GM18951 (cell line): ENCODE measurements at regions not wholly inside any gene's neighbourhood (a gene's known extent, or its start where the extent isn't known, plus 50 kb on each side); places are given as distances from the start of the nearest gene placed in this dataset.

Experiments
- POLR2A ChIP-seq: IDR thresholded peaks from 4 replicates; pipeline ENCODE4 v1.6.1; 2011; ENCODE audit warnings: mild to moderate bottlenecking; ENCODE audit not compliant: insufficient read length, insufficient read depth; ENCODE audit errors: extremely low read depth
- in situ Hi-C: fragments of 300-500 bp; cut with MboI; formaldehyde crosslinking; loops from one replicate; pipeline ENCODE4 v1.12.0; 2022; ENCODE audit warnings: low sequenced_read_pairs, mixed read lengths, inconsistent platforms; ENCODE audit not compliant: unreplicated experiment

DNA sequence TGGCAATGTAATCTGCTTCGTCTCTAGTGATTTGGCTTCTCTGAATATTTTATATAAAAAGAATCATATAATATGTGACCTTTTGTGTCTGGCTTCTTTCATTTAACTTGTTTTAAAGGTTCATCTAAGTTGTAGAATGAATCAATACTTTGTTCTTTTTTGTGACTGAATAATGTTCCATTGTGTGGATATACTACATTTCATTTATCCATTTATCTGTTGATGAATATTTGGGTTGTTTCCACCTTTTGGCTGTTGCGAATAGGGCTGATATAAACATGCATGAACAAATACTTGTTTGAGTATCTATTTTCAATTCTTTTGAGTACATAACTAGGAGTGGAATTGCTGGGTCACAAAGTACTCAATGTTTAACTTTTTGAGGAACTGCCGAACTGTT lies 63.8 kb upstream of the TNP1 start:
- no peak for TF ChIP-seq POLR2A
- in situ Hi-C loops: no loop called here

DNA sequence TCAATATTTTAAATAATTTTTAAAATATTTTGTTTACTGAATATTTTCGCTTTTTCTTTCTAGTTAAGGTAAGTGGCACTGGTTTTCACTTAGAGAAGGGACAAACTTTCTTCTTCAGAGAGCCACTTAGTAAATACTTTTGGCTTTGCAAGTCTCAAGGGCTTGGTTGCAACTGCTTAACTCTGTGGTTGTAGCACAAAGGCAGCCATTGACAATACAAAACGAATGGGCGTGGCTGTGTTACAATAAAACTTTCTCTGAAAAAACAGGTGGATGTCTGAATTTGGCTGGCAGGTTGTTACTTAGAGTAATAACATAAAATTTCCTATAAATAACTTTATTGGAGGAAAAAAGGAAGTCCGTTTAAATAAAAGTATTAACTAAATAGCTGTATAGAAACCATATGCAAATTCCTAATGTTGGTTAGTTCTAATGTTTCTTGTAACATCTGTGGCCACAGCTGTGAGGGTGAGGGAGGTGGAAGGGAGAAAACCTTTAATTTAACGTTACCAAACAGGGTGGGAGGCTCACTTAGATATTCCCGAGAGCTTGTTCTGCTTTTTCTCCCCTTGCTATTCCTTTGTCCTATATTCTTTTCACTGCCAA lies 62.4 kb upstream of the TNP1 start:
- in situ Hi-C loops: no loop called here

DNA sequence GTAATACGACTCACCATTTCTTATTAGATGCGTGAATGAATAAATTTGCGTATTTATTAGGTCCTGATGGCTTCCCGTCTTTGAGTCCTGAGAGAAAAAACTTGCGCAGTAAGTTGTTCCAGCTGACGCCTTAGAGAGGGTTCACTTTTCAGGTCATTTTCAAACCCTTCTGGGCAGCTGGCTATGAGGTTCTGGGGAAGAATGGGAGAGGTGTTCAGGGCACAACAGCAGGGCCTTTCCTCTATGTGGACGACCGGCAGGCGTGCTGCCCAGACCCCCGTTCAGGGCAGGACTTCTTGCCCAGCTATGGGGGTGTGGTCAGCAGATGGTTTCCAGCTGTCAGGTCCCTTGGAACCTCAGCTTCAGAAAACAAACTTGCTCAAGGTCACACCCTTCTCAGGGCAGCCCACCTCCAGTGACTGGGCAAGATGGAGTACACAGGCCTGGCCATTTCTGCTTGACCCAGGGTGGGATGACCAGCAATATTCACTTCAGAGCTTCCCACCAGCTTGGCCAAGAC lies 61.1 kb upstream of the TNP1 start:
- TF ChIP-seq POLR2A: no peak
- in situ Hi-C loops: no loop called here

More for the DNA sequence above, 62.4 kb upstream of the TNP1 start:
- TF ChIP-seq POLR2A: no peak

DNA sequence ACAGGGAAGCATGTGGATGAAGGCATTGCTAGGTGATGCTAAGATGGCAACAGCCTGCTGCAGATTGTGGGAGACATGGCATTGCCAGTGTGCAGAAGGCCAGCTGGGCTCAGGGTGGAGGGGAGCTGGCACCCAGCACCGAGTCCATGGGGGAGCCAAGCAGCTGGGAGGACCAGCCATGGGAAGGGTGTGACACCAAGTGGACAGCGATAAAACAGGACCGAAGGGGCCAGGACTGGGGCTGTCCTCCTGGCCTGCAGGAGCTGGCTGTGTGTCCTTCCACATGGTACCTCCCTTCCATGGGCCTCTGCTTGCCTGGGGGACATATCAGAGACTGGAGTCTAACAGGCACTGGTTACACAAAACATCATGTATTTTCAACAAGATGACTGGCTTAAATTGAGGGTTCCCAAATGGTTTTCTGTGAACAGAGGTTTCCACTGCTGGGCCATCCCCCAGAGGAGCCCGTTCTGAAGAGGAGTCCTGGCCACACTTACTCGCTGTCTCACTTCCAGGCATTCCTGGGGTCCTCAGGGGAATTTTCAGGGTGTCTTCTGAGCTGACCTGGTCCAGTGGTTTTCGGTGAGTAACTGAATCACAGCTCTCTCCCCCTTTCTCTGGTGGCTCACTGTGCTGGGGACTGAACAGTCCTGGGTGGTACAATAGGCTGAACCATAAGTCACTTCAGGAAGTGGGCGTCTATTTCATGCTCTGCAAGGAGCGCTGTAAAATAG lies 60.4 kb upstream of the TNP1 start:
- TF ChIP-seq POLR2A: no peak
- in situ Hi-C loops: no loop called here

DNA sequence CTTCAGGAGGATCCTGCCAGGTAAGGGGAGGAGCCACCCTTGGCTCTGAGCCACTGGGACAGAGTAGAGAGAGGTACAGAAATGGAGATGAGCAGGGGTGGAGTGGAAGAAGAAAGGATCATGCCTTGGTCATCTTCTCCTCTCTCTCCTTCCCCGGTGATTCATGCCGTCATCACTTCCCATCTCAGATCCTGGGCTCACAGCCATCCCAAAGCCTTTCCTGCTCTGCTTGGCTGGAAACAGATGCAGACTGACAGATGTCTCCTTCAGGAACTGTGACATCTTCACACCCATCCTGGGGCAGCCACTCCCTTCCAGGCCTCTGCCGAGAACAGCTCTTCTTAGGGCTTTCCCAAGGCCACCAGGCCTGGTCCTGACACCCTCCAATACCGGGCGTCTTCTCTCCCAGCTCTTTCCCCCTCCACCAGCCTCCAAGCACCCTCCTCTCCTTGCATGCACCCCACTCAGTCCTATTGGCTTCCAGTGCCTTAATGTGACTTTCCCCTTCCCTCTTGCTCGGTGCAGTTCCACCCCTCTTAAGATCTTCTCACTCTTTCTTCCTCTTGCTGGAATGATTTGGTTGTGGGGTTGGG lies 58.3 kb upstream of the TNP1 start:
- in situ Hi-C loops: no loop called here
- TF ChIP-seq POLR2A: no peak

DNA sequence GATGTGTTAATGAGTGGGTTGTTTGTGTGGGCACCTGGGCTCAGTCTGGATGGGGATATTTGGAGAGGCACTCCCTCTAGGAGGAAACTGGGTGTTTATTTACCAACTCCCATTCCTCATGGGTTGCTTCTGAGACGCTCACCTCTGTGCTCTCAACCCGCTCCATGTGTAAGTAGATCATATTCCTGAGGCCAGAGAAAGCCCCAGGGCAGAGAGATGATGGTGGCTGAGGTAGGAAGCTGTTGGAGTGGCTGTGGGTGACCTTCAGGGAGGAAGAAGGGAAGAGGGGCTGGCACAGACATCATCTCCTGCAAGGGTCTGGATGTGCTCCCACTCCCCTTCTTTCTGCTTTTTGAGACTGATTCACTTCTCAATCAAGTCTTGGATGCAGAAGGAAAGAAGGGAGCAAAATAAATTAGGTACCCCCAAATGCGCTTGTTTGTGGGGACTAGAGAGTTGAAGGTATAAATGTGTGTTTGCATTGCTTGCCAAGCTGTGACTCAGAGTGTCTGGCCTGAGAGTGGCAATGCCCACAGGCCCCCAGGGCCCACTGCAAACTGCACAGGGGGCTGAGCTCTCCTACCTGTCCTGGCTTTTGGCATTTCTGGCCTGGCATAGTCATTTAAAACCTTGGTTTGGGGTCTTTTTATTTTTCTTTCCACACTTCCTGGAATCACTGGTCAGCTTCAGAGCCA lies 57.2 kb upstream of the TNP1 start:
- in situ Hi-C loops: no loop called here
- TF ChIP-seq POLR2A: no peak

DNA sequence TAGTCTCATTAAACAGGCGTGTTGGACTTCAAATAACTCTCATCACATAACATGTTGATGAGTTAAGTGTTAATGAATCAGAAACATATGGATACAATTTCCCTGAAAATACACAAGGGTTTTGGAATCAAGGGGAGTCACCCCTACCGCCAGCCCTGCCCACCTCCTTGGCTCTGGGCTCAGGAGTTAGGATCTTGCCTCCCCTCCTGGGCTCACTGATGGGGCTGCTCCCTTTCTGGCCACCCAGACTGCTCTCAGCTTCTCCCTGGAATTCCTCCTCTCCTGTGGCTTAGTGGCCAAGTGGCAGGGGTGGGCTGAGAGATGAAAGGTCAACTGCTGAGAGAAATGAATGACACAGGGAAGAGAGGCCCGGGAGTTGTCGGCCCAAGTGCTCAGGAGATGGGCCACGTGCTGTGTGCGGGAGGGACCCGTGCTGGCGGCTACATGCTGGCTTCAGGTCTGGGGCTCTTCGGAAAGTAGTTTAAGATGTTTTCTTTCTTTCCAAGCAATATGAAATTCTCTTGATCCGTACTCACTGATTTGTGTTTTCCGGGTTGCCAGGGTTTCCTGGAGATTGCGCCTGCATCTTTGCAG lies 55.8 kb upstream of the TNP1 start:
- in situ Hi-C loops: no loop called here
- no peak for TF ChIP-seq POLR2A

DNA sequence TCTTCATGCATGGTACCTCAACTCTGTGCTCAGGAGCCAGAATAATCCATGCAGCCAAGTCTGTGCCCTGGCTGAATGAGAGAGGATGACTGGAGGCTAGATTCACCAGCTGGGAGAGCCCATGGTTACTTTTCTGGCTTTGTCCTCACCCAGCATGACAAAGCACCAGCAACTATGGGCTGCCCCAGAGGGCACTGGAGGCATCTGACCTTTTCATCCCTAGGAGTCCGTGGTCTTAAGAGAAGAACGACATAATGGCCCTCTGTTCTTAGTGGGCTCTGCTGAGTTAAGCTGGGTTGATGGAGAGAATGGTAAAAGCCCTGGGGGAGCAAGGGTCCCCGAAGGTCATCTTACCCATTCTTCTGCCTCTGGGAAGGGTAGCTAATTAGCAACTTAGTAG lies 54.6 kb upstream of the TNP1 start:
- TF ChIP-seq POLR2A: no peak

DNA sequence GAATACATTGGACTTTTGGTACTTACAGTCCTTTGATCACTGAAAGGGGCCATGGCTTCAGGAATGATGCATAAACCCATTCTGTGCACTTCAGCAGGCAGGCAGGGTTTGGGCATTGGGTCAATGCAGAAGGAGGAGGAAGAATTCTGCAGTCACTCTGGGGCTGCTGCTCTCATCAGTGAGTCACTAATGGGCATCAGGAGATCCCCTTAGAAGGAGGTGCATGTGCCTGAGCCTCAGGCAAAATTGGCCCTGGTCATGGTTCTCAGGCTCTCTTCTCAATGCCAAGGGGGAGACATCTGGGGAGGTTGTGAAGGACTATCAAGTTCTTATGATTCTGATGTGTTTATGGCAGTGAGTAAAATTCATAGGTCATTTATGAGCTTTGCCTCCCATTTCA lies 52.0 kb upstream of the TNP1 start:
- no peak for TF ChIP-seq POLR2A
- in situ Hi-C loops: no loop called here

More for the DNA sequence above, 54.6 kb upstream of the TNP1 start:
- in situ Hi-C loops: no loop called here

DNA sequence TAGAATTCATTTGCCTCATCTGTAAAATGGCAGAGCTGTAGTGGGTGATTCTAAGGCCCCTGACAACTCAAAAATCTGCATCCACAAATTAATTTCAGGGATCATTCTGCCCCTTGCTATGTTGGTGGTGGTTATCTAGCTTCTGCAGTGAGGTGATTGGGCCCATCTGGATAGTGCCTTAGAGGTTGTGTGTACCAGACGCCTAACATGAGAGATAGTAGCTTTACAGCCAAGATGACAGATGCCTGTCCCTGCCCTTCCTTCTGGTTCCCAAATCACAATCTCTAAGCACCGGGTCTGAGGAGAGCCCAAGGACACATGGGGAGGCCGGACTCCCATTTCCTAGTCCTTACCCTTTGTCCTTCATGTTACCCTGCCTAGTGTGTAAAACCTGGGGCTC lies 51.1 kb upstream of the TNP1 start:
- in situ Hi-C loops: no loop called here
- TF ChIP-seq POLR2A: no peak

DNA sequence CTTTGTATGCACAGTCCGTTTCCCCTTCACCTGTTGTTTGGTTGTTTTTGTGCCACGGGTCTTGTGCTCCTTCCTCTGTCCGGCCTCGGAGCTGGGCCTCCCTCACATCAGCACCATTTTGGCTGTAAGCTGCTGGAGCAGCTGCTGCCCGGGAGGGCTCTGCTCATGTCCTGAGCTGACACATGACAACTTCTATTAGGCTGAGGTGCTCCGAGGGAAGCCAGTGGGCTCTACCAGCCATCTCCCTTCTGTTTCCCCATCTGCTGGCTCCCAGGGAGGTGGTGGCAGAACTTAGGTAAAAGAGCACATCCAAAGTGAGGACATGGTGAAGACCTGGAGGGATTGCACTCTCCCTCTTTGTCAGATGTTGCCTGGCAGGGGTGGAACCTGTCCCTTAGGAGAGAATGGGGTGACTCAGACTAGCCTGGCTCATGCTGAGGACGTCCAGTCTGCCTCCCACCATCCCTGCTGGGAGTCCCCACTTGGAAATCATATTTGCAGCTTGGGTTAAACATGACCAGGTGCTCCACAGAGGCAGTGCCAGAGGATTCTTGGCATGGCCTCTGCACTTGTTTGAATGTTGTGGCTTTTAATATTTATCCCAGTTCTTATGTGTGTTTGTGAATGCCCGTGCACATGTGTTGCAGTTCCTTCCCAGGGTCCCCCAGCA lies 49.8 kb upstream of the TNP1 start:
- in situ Hi-C loops: no loop called here
- no peak for TF ChIP-seq POLR2A
